Glomerular visceral epithelial cell (primary cell): ENCODE measurements at regions not wholly inside any gene's neighbourhood (a gene's known extent, or its start where the extent isn't known, plus 50 kb on each side); places are given as distances from the start of the nearest gene placed in this dataset.
A peak's percentile ranks its signal among the peaks of the same experiment; 100 is the strongest.
"Not testable (repeated sequence)": the region's sequence is repeated elsewhere in the genome, so short reads cannot be mapped to it uniquely, and the experiment has no call there.

Experiments
- DNase-seq: peaks from one replicate; pipeline ENCODE4 v3.0.0-alpha.2; 2016; ENCODE audit errors: extremely low spot score

DNA sequence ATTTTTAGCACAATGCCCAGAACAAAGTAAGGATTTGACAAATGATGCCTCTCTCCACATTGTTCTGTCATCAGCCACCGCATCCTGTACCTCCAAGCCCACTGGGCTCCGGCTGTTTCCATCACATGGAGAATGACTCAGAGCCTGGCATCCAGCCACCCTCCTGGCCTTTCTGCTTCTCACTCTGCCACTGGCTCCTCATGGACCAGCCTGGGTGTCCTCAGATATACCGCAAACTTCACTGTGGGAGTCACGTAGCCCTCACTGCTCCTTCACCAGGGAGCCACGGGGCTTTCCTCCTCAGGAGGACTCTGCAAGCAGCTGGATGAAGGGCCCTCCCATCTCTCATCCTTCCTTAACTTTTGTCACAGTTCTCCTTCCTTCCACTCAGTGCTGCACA lies 943.0 kb downstream of the TUBA3C start:
- peak; percentile 80 for DNase-seq

- no peak for DNase-seq
These were observed 945.2 kb downstream of the TUBA3C start for GRCh38 chr13:18236528-18236815.

GRCh38 chr13:18235756-18236527 lies 945.7 kb downstream of the TUBA3C start:
- DNase-seq = no peak

DNA sequence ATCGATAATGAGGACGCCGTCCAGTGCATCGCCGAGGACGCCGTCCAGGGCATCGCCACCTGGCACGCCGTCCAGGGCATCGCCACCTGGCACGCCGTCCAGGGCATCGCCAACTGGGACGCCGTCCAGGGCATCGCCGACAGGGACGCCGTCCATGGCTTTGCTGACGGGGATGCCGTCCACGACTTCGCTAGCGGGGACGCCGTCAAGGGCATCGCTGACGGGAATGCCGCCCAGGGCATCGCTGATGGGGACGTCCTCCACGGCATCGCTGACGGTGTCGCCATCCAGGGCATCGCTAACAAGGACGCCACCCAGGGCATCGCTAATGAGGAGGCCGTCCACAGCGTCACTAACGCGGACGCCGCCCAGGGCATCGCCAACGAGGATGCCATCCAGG lies 946.5 kb downstream of the TUBA3C start:
- DNase-seq = no peak

DNA sequence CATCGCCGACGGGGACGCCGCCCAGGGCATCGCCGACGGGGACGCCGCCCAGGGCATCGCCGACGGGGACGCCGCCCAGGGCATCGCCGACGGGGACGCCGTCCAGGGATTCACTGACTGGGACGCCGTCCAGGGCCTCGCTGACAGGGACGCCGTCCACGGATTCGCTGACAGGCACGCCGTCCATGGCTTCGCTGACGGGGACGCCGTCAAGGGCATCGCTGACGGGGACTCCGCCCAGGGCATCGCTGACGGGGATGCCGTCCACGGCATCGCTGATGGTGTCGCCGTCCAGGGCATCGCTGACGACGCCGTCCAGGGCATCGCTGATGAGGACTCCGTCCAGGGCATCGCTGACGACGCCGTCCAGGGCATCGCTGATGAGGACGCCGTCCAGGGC lies 947.2 kb downstream of the TUBA3C start:
- not testable (repeated sequence) for DNase-seq

DNA sequence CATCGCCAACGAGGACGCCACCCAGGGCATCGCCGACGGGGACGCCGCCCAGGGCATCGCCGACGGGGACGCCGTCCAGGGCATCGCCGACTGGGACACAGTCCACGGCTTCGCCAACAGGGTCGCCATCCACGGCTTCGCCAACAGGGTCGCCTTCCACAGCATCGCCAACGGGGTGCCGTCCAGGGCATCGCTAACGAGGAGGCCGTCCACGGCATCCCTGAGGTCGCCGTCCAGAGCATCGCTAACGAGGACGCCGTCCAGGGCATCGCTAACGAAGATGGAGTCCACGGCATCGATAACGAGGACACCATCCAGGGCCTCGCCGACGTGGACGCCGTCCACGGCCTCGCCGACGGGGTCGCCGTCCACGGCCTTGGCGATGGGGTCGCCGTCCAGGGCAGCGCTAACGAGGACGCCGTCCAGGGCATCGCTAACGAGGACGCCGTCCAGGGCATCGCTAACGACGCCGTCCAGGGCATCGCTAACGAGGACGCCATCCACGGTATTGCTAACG lies 947.8 kb downstream of the TUBA3C start:
- DNase-seq = no peak

DNA sequence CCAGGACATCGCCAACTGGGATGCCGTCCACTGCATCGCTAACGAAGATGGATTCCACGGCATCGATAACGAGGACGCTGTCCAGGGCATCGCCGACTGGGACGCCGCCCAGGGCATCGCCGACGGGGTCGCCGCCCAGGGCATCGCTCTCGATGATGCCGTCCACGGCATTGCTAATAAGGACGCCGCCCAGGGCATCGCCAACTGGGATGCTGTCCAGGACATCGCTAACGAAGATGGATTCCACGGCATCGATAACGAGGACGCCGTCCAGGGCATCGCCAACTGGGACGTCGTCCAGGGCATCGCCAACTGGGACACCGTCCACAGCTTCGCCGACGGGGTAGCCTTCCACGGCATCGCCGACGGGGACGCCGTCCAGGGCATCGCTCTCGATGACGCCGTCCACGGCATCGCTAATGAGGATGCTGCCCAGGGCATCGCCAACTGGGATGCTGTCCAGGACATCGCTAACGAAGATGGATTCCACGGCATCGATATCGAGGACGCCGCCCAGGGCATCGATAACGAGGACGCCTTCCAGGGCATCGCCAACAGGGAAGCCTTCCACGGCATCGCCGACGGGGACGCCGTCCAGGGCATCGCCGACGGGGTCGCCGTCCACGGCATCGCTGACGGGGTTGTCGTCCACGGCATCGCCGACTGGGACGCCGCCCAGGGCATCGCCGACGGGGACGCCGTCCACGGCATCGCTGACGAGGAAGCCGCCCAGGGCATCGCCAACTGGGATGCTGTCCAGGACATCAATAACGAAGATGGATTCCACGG lies 948.4 kb downstream of the TUBA3C start:
- DNase-seq = no peak

DNA sequence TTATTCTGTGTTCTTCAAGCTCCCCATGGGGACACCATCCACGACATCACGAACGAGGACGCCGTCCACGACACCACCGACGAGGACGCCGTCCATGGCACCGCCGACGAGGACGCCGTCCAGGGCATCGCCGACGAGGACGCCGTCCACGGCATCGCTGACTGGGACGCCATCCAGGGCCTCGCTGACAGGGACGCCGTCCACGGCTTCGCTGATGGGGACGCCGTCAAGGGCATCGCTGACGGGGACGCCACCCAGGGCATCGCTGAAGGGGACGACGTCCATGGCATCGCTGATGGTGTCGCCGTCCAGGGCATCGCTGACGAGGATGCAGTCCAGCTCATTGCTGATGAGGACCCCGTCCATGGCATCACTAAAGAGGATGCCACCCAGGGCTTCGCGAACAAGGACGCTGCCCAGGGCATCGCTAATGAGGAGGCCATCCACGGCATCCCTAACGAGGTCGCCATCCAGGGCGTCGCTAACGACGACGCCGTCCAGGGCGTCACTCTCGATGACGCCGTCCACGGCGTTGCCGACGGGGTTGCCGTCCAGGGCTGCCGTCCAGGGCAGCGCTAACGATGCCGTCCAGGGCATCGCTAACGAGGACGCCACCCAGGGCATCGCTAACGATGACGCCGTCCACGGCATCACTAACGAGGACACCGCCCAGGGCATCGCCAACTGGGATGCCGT lies 949.2 kb downstream of the TUBA3C start:
- DNase-seq = no peak

GRCh38 chr13:18224411-18224810 lies 957.2 kb downstream of the TUBA3C start:
- DNase-seq = peak; percentile 12

DNA sequence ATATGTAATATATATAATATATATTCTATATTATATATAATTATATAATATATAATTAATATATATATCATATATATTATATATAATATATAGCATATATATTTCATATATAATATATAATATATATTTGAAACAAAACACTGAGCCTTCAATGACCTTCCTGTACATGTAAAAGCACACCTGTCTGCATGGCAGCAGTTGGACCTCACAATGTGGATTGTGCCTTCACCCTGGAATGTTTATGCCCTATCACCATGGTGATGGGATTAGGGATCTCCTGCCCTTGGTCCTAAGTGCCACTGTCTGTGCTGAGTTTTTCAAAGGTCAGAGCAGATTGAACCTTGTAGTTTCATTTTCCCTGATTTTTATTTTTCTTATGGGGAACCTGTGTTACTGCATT lies 966.9 kb downstream of the TUBA3C start:
- DNase-seq = not testable (repeated sequence)

DNA sequence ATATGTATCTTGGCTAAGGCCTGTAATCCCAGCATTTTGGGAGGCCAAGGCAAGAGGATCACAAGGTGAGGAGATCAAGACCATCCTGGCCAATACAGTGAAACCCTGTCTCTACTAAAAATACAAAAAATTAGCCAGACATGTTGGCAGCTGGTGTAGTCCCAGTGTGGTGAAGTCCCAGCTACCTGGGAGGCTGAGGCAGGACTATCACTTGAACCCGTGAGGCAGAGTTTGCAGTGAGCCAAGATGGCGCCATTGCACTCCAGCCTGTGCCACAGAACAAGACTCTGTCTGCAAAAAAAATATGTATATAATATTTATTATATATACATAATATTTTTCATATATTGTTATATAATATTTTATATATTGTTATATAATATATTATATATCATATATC lies 968.1 kb downstream of the TUBA3C start:
- not testable (repeated sequence) for DNase-seq

DNA sequence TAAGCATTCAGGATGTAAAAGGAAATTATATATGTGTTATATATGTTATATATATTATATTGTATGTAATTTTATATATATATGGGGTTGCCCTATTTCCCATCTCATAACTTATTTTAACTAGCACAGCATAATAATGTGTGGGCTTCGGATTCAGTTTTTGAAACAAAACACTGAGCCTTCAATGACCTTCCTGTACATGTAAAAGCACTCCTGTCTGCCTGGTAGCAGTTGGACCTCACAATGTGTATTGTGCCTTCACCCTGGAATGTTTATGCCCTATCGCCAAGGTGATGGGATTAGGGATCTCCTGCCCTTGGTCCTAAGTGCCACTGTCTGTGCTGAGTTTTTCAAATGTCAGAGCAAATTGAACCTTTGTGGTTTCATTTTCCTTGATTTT lies 968.8 kb downstream of the TUBA3C start:
- peak; percentile 30 for DNase-seq

DNA sequence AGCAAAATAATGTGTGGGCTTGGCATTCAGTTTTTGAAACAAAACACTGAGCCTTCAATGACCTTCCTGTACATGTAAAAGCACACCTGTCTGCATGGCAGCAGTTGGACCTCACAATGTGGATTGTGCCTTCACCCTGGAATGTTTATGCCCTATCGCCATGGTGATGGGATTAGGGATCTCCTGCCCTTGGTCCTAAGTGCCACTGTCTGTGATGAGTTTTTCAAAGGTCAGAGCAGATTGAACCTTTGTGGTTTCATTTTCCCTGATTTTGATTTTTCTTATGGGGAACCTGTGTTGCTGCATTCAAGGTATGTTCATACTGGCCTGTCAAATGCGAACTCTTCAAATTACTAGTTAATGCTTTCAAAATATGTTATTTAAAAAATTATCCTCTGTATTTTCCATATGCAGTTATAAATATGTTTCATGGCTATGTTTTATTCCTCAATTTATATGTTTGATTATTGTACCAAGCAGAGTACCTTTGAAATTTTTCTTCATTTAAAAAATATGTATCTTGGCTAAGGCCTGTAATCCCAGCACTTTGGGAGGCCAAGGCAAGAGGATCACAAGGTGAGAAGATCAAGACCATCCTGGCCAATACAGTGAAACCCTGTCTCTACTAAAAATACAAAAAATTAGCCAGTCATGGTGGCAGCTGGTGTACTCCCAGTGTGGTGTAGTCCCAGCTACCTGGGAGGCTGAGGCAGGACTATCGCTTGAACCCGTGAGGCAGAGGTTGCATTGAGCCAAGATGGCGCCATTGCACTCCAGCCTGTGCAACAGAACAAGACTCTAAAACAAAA lies 969.7 kb downstream of the TUBA3C start:
- not testable (repeated sequence) for DNase-seq

DNA sequence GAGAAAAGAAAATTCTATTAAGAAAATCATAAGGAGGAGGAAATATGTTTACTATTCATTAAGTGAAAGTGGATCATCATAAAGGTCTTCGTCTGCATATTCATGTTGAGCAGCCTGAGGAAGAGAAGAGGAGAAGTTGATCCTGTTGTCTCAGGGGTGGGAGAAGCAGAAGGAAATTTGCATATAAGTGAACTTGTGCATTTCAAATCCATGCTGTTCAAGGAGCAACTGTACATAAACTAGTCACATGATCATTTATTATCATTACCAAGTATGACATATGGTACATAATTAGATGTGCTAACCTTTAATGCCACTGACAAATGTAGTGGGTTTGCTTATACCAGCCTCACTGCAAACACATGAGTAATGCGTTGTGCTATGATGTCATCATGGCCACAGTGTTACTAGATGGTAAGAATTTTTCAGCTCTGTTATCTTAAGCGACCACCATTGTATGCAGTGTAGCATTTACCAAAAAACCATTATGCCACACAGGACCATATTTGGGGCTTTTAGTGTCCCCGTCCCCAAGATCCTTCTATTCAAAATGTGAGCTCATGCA lies 976.9 kb downstream of the TUBA3C start:
- not testable (repeated sequence) for DNase-seq

DNA sequence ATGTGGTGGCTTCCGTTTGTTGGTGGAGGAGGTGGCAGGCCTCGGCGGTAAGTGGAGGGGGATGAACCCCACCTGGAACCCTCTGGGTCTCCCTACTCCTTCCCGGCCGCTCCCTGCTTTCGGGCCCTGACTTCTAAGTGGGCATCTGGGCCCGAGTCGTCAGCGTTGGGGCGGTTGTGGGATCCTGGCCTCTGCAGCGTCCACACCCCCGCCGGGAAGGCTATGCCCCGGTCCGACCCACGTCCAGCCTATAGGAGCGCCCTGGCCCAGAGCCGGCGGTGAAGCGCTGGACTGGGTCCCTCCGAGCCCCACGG lies 986.3 kb downstream of the TUBA3C start:
- not testable (repeated sequence) for DNase-seq

DNA sequence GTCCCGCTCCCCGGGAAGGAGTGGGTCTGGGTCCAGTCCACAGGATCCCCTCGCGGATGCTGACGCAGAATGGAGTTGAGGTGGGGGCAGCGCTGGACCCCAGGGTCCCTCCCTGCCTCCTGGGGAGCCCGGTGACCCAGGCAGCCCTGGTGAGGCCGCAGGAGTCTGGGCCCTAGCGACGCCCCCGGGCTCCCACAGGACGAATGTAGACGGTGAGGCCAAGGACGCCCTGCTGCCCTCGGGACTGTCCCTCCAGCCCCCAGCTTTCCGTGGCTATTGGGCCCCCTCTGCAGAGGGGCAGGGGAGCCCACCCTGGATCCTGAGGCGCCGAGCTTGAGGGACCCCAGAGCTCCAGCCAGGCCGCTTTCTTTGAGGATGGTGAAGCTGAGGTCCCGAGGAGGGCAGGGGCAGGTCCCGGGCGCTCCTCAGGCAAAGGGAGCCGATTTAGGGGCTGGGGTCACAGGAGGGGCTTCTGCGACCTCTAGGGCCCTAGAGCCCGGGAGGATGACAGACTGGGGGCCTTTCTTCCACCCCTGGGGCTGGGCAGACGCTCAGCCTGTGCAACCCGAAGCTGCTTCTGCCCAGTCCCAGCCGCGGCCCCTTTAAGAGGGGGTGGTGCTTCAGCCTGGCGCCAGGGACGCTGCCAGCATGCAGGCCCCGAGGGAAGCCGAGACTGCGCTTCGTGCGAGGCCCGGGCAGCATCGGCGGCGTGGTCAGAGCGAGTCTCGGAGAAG lies 986.8 kb downstream of the TUBA3C start:
- DNase-seq = not testable (repeated sequence)

GRCh38 chr13:18194104-18194503 lies 987.5 kb downstream of the TUBA3C start:
- DNase-seq = not testable (repeated sequence)
